HG02571 (cell line): ENCODE measurements at regions not wholly inside any gene's neighbourhood (a gene's known extent, or its start where the extent isn't known, plus 50 kb on each side); places are given as distances from the start of the nearest gene placed in this dataset.
"Not testable (repeated sequence)": the region's sequence is repeated elsewhere in the genome, so short reads cannot be mapped to it uniquely, and the experiment has no call there.

Experiments used
- ATAC-seq: cut with Tn5 transposase; IDR thresholded peaks from one replicate; pipeline ENCODE4 v1.9.1; 2021; ENCODE audit warnings: mild to moderate bottlenecking, moderate library complexity; ENCODE audit not compliant: unreplicated experiment

- no peak for ATAC-seq
Observed at GRCh38 chr9:72471096-72471495, 50.3 kb upstream of the TMC1 start.

- no peak for ATAC-seq
Observed at GRCh38 chr9:72467766-72468738, 53.4 kb upstream of the TMC1 start.

- no peak for ATAC-seq
Observed at GRCh38 chr9:72465593-72465984, 55.8 kb upstream of the TMC1 start.

- peak; percentile 62 for ATAC-seq
Observed at GRCh38 chr9:72464857-72465592, 56.4 kb upstream of the TMC1 start.

GRCh38 chr9:72462340-72462739, 59.1 kb upstream of the TMC1 start:
- ATAC-seq = no peak

GRCh38 chr9:72460342-72461312, 60.8 kb upstream of the TMC1 start:
- ATAC-seq = no peak

GRCh38 chr9:72459308-72459707, 62.1 kb upstream of the TMC1 start:
- no peak for ATAC-seq

GRCh38 chr9:72458153-72458552, 63.3 kb upstream of the TMC1 start:
- ATAC-seq = no peak

- no peak for ATAC-seq
Observed at GRCh38 chr9:72457366-72457765, 64.0 kb upstream of the TMC1 start.

GRCh38 chr9:72454871-72455491, 66.4 kb upstream of the TMC1 start:
- ATAC-seq = no peak

- ATAC-seq = no peak
Observed at GRCh38 chr9:72453797-72454196, 67.6 kb upstream of the TMC1 start.

GRCh38 chr9:72446241-72446640, 75.2 kb upstream of the TMC1 start:
- not testable (repeated sequence) for ATAC-seq

- no peak for ATAC-seq
Observed at GRCh38 chr9:72445306-72445995, 76.0 kb upstream of the TMC1 start.

GRCh38 chr9:72444435-72444834, 77.0 kb upstream of the TMC1 start:
- no peak for ATAC-seq

- peak; percentile 93 for ATAC-seq
Observed at GRCh38 chr9:72443855-72444254, 77.6 kb upstream of the TMC1 start.

- no peak for ATAC-seq
Observed at GRCh38 chr9:72441848-72442607, 77.0 kb upstream of the ZFAND5 start.

GRCh38 chr9:72440992-72441847, 76.2 kb upstream of the ZFAND5 start:
- no peak for ATAC-seq

- ATAC-seq = no peak
Observed at GRCh38 chr9:72440378-72440777, 75.4 kb upstream of the ZFAND5 start.
